BLaER1 (cell line): ENCODE measurements at regions not wholly inside any gene's neighbourhood (a gene's known extent, or its start where the extent isn't known, plus 50 kb on each side); places are given as distances from the start of the nearest gene placed in this dataset.

Source experiments
- H3K27ac ChIP-seq: shearing (Covaris generic); formaldehyde crosslinking; 2 replicates; pipeline ENCODE4 v1.8.1; 2022
- H3K27me3 ChIP-seq: shearing (Covaris generic); formaldehyde crosslinking; 2 replicates; pipeline ENCODE4 v1.8.1; 2022
- H3K36me3 ChIP-seq: shearing (Covaris generic); formaldehyde crosslinking; 2 replicates; pipeline ENCODE4 v1.8.1; 2022
- H3K4me1 ChIP-seq: shearing (Covaris generic); formaldehyde crosslinking; 2 replicates; pipeline ENCODE4 v1.8.1; 2022
- H3K4me2 ChIP-seq: shearing (Covaris generic); formaldehyde crosslinking; 2 replicates; pipeline ENCODE4 v1.8.1; 2022
- H3K4me3 ChIP-seq: shearing (Covaris generic); formaldehyde crosslinking; 2 replicates; pipeline ENCODE4 v1.8.1; 2022
- H3K9ac ChIP-seq: shearing (Covaris generic); formaldehyde crosslinking; 2 replicates; pipeline ENCODE4 v1.8.1; 2022
- H3K9me3 ChIP-seq: shearing (Covaris generic); formaldehyde crosslinking; 2 replicates; pipeline ENCODE4 v1.8.1; 2022
- H4K20me1 ChIP-seq: shearing (Covaris generic); formaldehyde crosslinking; 2 replicates; pipeline ENCODE4 v1.8.1; 2022
- Cebpa-rat ChIP-seq: shearing (Covaris generic); IDR thresholded peaks from 2 replicates; pipeline ENCODE4 v1.8.1; 2022

GRCh38 chr1:81174811-81175476, 625.8 kb upstream of the ADGRL2 start:
- Histone ChIP-seq H3K9me3 (peaks cover 3% of the 10 kb centered on the region; the same call in 1 of the 2 replicates), H3K4me1 (no peaks in the 10 kb centered on the region), H3K4me2 (no peak overlapping the region), H3K4me3 (no peak overlapping the region), H3K27me3 (no peaks in the 10 kb centered on the region), H3K9ac (no peak overlapping the region), H3K27ac (no peak overlapping the region), H3K36me3 (no peaks in the 10 kb centered on the region), H4K20me1 (no peaks in the 10 kb centered on the region)
- TF ChIP-seq Cebpa-rat: no peak

DNA sequence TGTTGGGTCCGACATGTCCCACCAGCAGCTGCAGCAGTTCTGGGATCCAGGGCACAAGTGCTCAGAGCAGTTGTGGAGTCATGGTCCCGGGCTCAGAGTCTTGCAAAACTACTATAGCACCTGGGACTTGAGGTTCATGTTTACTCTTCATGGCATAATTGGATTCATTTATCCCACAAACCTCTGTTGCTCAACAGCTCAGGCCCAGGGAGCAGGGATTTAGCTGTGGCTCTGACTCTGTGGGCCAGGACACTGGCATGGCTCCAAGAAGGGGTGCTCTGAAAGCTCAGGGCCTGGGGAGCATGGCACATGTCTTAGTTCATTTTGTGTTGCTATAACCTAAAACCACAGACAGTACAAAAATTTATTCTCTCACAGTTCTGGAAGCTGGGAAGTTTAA, 626.7 kb upstream of the ADGRL2 start:
- no peak overlapping the region for H3K4me3 ChIP-seq
- no peak for TF ChIP-seq Cebpa-rat
- no peak overlapping the region for H3K4me2 ChIP-seq
- no peaks in the 10 kb centered on the region for H3K4me1 ChIP-seq
- no peak overlapping the region for H3K27ac ChIP-seq
- no peaks in the 10 kb centered on the region for H4K20me1 ChIP-seq
- peaks cover 3% of the 10 kb centered on the region; the same call in 1 of the 2 replicates for H3K9me3 ChIP-seq
- no peaks in the 10 kb centered on the region for H3K36me3 ChIP-seq
- H3K9ac ChIP-seq: no peak overlapping the region
- H3K27me3 ChIP-seq: no peaks in the 10 kb centered on the region

- Histone ChIP-seq H3K9me3 (no peaks in the 10 kb centered on the region; the same call in 1 of the 2 replicates), H3K4me3 (no peak overlapping the region), H3K27me3 (no peaks in the 10 kb centered on the region), H4K20me1 (no peaks in the 10 kb centered on the region), H3K27ac (no peak overlapping the region), H3K9ac (no peak overlapping the region), H3K4me1 (no peaks in the 10 kb centered on the region), H3K36me3 (no peaks in the 10 kb centered on the region), H3K4me2 (no peak overlapping the region)
- TF ChIP-seq Cebpa-rat: no peak
These were observed 628.3 kb upstream of the ADGRL2 start for GRCh38 chr1:81172483-81172882.

- Histone ChIP-seq H3K27me3 (no peaks in the 10 kb centered on the region), H3K4me3 (no peak overlapping the region), H3K9ac (no peak overlapping the region), H3K4me2 (no peak overlapping the region), H3K36me3 (no peaks in the 10 kb centered on the region), H3K9me3 (no peaks in the 10 kb centered on the region; the same call in 1 of the 2 replicates), H4K20me1 (no peaks in the 10 kb centered on the region), H3K4me1 (no peaks in the 10 kb centered on the region), H3K27ac (no peak overlapping the region)
- no peak for TF ChIP-seq Cebpa-rat
These were observed 630.0 kb upstream of the ADGRL2 start for GRCh38 chr1:81170721-81171120.

GRCh38 chr1:81165963-81166362, 634.8 kb upstream of the ADGRL2 start:
- TF ChIP-seq Cebpa-rat: no peak
- Histone ChIP-seq H4K20me1 (no peaks in the 10 kb centered on the region), H3K36me3 (no peaks in the 10 kb centered on the region)

DNA sequence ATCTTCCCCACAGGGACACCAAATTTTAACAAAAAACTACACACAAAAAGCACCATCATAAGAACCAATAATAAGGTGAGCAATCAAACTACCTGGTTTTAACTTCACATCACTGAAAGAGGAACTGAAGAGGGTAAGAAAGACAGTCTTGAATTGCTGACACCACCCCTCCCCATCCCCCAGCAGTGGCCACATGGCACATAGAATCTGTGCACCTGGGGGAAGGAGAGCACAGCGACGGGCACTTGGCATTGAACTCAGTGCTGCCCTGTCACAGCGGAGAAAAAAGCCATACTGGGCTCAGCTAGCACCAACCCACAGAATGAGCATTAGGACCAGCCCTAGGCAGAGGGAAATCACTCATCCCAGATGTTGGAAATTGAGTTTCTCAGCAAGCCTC, 640.0 kb upstream of the ADGRL2 start:
- H3K27ac ChIP-seq: no peak overlapping the region
- H3K4me3 ChIP-seq: no peak overlapping the region
- no peaks in the 10 kb centered on the region for H3K9me3 ChIP-seq
- H3K36me3 ChIP-seq: no peaks in the 10 kb centered on the region
- TF ChIP-seq Cebpa-rat: no peak
- no peak overlapping the region for H3K9ac ChIP-seq
- H3K4me1 ChIP-seq: no peaks in the 10 kb centered on the region
- no peaks in the 10 kb centered on the region for H4K20me1 ChIP-seq
- H3K4me2 ChIP-seq: no peak overlapping the region
- no peaks in the 10 kb centered on the region for H3K27me3 ChIP-seq

More at GRCh38 chr1:81165963-81166362, 634.8 kb upstream of the ADGRL2 start:
- H3K27ac ChIP-seq: no peak overlapping the region
- no peak overlapping the region for H3K4me3 ChIP-seq
- no peak overlapping the region for H3K9ac ChIP-seq
- H3K4me1 ChIP-seq: no peaks in the 10 kb centered on the region
- H3K9me3 ChIP-seq: no peaks in the 10 kb centered on the region
- no peak overlapping the region for H3K4me2 ChIP-seq
- H3K27me3 ChIP-seq: no peaks in the 10 kb centered on the region

- Histone ChIP-seq H3K9me3 (no peaks in the 10 kb centered on the region), H3K4me1 (no peaks in the 10 kb centered on the region), H4K20me1 (no peaks in the 10 kb centered on the region), H3K36me3 (no peaks in the 10 kb centered on the region), H3K27me3 (no peaks in the 10 kb centered on the region), H3K9ac (no peak overlapping the region), H3K4me2 (no peak overlapping the region), H3K27ac (no peak overlapping the region), H3K4me3 (no peak overlapping the region)
- TF ChIP-seq Cebpa-rat: no peak
These were observed 642.1 kb upstream of the ADGRL2 start for GRCh38 chr1:81158592-81158991.

- Histone ChIP-seq H3K9me3 (no peaks in the 10 kb centered on the region), H4K20me1 (no peaks in the 10 kb centered on the region), H3K4me2 (no peak overlapping the region), H3K27me3 (no peaks in the 10 kb centered on the region), H3K36me3 (no peaks in the 10 kb centered on the region), H3K27ac (no peak overlapping the region), H3K4me1 (no peaks in the 10 kb centered on the region), H3K9ac (no peak overlapping the region), H3K4me3 (no peak overlapping the region)
- no peak; the same call in 1 of the 2 replicates for TF ChIP-seq Cebpa-rat
These were observed 643.0 kb upstream of the ADGRL2 start for GRCh38 chr1:81157686-81158085.

- Histone ChIP-seq H4K20me1 (no peaks in the 10 kb centered on the region), H3K4me1 (no peaks in the 10 kb centered on the region), H3K9ac (no peak overlapping the region), H3K27ac (no peak overlapping the region), H3K27me3 (no peaks in the 10 kb centered on the region), H3K4me2 (no peak overlapping the region), H3K4me3 (no peak overlapping the region), H3K36me3 (no peaks in the 10 kb centered on the region), H3K9me3 (no peaks in the 10 kb centered on the region)
- no peak for TF ChIP-seq Cebpa-rat
These were observed 643.8 kb upstream of the ADGRL2 start for GRCh38 chr1:81156887-81157286.

- Histone ChIP-seq H4K20me1 (no peaks in the 10 kb centered on the region), H3K9ac (no peak overlapping the region), H3K27ac (no peak overlapping the region), H3K4me3 (no peak overlapping the region), H3K4me2 (no peak overlapping the region), H3K4me1 (no peaks in the 10 kb centered on the region), H3K27me3 (no peaks in the 10 kb centered on the region), H3K36me3 (no peaks in the 10 kb centered on the region), H3K9me3 (no peaks in the 10 kb centered on the region)
- no peak for TF ChIP-seq Cebpa-rat
These were observed 645.6 kb upstream of the ADGRL2 start for GRCh38 chr1:81155131-81155530.

DNA sequence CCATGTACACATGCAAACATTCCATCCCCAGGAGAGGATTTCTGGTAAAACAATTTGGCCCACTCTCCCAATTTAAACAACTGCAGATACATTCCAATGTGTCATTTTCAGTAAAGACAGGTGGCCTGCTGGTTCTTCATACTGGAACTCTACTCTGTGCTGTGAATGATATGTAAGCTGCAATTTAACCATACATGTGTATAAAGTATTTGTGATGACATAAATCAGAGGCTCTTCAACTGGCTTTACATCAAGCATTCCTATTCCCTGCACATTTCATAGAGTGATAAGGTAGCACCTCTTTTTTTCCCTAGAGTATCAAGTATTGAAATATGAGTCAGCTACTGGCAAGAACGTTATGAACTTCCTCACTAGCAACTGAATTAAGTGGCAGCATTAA, 649.5 kb upstream of the ADGRL2 start:
- no peaks in the 10 kb centered on the region for H3K36me3 ChIP-seq
- H3K4me1 ChIP-seq: no peaks in the 10 kb centered on the region
- H3K9ac ChIP-seq: no peak overlapping the region
- no peaks in the 10 kb centered on the region for H3K27me3 ChIP-seq
- no peak overlapping the region for H3K27ac ChIP-seq
- no peaks in the 10 kb centered on the region for H4K20me1 ChIP-seq
- H3K4me2 ChIP-seq: no peak overlapping the region
- H3K9me3 ChIP-seq: no peaks in the 10 kb centered on the region
- no peak for TF ChIP-seq Cebpa-rat
- H3K4me3 ChIP-seq: no peak overlapping the region
